ENCODE measurements at regions not wholly inside any gene's neighbourhood (a gene's known extent, or its start where the extent isn't known, plus 50 kb on each side); places are given as distances from the start of the nearest gene placed in this dataset.

DNA sequence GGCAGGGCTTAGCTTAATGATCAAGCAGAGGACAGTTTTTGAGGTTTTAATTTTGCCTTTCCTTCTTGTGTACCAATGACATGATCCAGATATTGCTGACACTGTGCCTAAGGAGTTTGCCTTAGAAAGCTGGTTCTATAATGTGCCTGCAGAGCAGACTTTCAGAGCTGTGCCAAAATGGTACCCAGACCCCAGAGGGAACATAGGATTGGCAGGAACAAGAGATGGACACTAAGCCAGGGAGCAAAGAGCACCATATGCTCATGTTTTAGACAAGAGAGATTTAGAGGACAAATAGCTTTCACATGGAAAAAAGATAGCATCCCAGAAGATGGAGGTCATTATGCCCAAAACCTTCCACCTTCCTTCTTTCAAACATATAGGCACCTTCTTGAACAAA is 1241.5 kb upstream of the SPRY2 start:
- H4K20me1 ChIP-seq (ENCODE audit: insufficient read depth, low read length) = no peaks in the 10 kb centered on the region
- no peaks in the 10 kb centered on the region for H3K9me3 Mint-ChIP-seq
- H3K4me1 Mint-ChIP-seq = no peaks in the 10 kb centered on the region
- TF ChIP-seq, protein P1, sequence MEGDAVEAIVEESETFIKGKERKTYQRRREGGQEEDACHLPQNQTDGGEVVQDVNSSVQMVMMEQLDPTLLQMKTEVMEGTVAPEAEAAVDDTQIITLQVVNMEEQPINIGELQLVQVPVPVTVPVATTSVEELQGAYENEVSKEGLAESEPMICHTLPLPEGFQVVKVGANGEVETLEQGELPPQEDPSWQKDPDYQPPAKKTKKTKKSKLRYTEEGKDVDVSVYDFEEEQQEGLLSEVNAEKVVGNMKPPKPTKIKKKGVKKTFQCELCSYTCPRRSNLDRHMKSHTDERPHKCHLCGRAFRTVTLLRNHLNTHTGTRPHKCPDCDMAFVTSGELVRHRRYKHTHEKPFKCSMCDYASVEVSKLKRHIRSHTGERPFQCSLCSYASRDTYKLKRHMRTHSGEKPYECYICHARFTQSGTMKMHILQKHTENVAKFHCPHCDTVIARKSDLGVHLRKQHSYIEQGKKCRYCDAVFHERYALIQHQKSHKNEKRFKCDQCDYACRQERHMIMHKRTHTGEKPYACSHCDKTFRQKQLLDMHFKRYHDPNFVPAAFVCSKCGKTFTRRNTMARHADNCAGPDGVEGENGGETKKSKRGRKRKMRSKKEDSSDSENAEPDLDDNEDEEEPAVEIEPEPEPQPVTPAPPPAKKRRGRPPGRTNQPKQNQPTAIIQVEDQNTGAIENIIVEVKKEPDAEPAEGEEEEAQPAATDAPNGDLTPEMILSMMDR (IDR thresholded peaks at IDR 0.05) = no peak
- H3K9ac ChIP-seq (ENCODE audit: insufficient read depth, low read length, poor library complexity, severe bottlenecking) = no peak overlapping the region
- H3K27ac ChIP-seq (ENCODE audit: low read depth in 1 of 2, low read length in 2 of 2) = no peak overlapping the region
- H3K79me2 ChIP-seq (ENCODE audit: insufficient read depth, low read length) = no peaks in the 10 kb centered on the region
- no peaks in the 10 kb centered on the region for H3K36me3 Mint-ChIP-seq
- H3K27me3 Mint-ChIP-seq (ENCODE audit: low read depth in 3 of 3) = no peaks in the 10 kb centered on the region
- no peaks in the 10 kb centered on the region for H3K9me3 ChIP-seq (replicated peaks in 1 of 2; ENCODE audit: control insufficient read depth in 1 of 2, insufficient read depth in 1 of 2, low read length in 2 of 2)
- no peak overlapping the region for H3K4me3 ChIP-seq (replicated peaks in 1 of 3; ENCODE audit: low read depth in 2 of 3, low read length in 3 of 3)
- no peak for DNase-seq
- H3K36me3 ChIP-seq (replicated peaks in 1 of 2; ENCODE audit: control insufficient read depth in 1 of 2, insufficient read depth in 2 of 2, low read length in 2 of 2) = no peaks in the 10 kb centered on the region
- no peaks in the 10 kb centered on the region for H3K27me3 ChIP-seq (ENCODE audit: control insufficient read depth in 2 of 2, insufficient read depth in 2 of 2, low read length in 2 of 2)
- no peak overlapping the region for H3K4me3 Mint-ChIP-seq
- intact Hi-C loops (cut with micrococcal nuclease) = no loop called here
- no peaks in the 10 kb centered on the region for H3K4me1 ChIP-seq (ENCODE audit: control insufficient read depth in 1 of 2, insufficient read depth in 2 of 2, low read length in 2 of 2)
- no peak overlapping the region for H2AFZ ChIP-seq (ENCODE audit: insufficient read depth, low read depth, low read length, poor library complexity, severe bottlenecking)
- no peak overlapping the region for H3K4me2 ChIP-seq (replicated peaks; ENCODE audit: extremely low read depth, low read length, poor library complexity, severe bottlenecking)
- no peak overlapping the region for H3K27ac Mint-ChIP-seq

DNA sequence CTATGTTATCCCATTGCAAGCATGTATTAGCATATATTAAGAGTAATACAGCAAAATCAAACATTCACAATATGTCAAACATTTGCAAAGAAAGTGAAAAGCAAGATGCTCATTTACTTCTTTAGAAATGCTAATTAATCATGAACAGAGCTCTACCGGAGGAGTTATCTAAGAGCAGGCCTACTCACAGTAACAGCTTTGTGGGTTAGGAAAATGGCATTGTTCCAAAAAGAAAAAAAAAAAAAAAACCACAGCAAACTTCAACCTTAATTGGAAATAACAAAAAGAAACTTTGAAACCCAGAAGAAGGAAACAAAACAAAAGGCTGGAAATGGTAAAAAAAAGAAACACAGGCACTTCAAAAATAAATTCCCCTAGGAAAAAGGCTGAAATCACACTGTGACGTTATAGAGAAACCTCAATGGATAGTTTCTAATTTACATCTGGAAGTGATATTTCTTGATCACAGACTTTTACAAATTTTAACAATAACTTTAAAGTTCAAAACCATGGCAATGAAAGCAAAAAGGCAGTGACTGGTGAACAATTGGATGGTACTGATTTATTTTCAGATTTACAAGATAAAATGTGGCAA is 1236.8 kb upstream of the SPRY2 start:
- Histone ChIP-seq H3K79me2 (ENCODE audit: insufficient read depth, low read length) (no peaks in the 10 kb centered on the region), H3K27ac (ENCODE audit: low read depth in 1 of 2, low read length in 2 of 2) (no peak overlapping the region), H3K36me3 (replicated peaks in 1 of 2; ENCODE audit: control insufficient read depth in 1 of 2, insufficient read depth in 2 of 2, low read length in 2 of 2) (no peaks in the 10 kb centered on the region), H3K27me3 (ENCODE audit: control insufficient read depth in 2 of 2, insufficient read depth in 2 of 2, low read length in 2 of 2) (no peaks in the 10 kb centered on the region), H3K9me3 (replicated peaks in 1 of 2; ENCODE audit: control insufficient read depth in 1 of 2, insufficient read depth in 1 of 2, low read length in 2 of 2) (peaks cover 0 to 3% of the 10 kb centered on the region in 2 donors), H4K20me1 (ENCODE audit: insufficient read depth, low read length) (no peaks in the 10 kb centered on the region), H3K9ac (ENCODE audit: insufficient read depth, low read length, poor library complexity, severe bottlenecking) (no peak overlapping the region), H2AFZ (ENCODE audit: insufficient read depth, low read depth, low read length, poor library complexity, severe bottlenecking) (no peak overlapping the region), H3K4me3 (replicated peaks in 1 of 3; ENCODE audit: low read depth in 2 of 3, low read length in 3 of 3) (no peak overlapping the region), H3K4me2 (replicated peaks; ENCODE audit: extremely low read depth, low read length, poor library complexity, severe bottlenecking) (no peak overlapping the region), H3K4me1 (ENCODE audit: control insufficient read depth in 1 of 2, insufficient read depth in 2 of 2, low read length in 2 of 2) (no peaks in the 10 kb centered on the region)
- Mint-ChIP-seq H3K4me3 (no peak overlapping the region), H3K9me3 (peaks cover 0 to 4% (median 2%) of the 10 kb centered on the region in 7 donors), H3K4me1 (no peaks in the 10 kb centered on the region), H3K27ac (no peak overlapping the region), H3K27me3 (ENCODE audit: low read depth in 3 of 3) (no peaks in the 10 kb centered on the region), H3K36me3 (no peaks in the 10 kb centered on the region)
- no CpG with 5 or more reads among the region's 2 CpGs for WGBS (ENCODE audit: insufficient coverage)
- intact Hi-C loops (cut with micrococcal nuclease) = no loop called here
- DNase-seq = no peak
- TF ChIP-seq, protein P1 (IDR thresholded peaks at IDR 0.05) = no peak

Data from CD14-positive monocyte (primary cell).